PFSK-1 (cell line): ENCODE measurements at regions not wholly inside any gene's neighbourhood (a gene's known extent, or its start where the extent isn't known, plus 50 kb on each side); places are given as distances from the start of the nearest gene placed in this dataset.

Experiments
- FOXP2 ChIP-seq: optimal IDR thresholded peaks from 2 replicates; pipeline ENCODE3; 2011; ENCODE audit warnings: borderline replicate concordance, control low read depth, inconsistent platforms; ENCODE audit not compliant: insufficient read depth; ENCODE audit errors: extremely low read length, extremely low read depth
- POLR2AphosphoS5 ChIP-seq: IDR thresholded peaks from 2 replicates; pipeline ENCODE4 v1.6.1; 2012; ENCODE audit warnings: low read depth, mild to moderate bottlenecking, control low read depth, low read length, moderate library complexity
- REST ChIP-seq, 2 experiments: IDR thresholded peaks; 2 replicates each; pipeline versions ENCODE4 v1.6.1 to v1.8.0; 2011 to 2012; ENCODE audit warnings: low read depth in 2 of 2, low read length in 2 of 2, control low read depth in 1 of 2, inconsistent platforms in 1 of 2, mild to moderate bottlenecking in 1 of 2, moderate library complexity in 1 of 2; ENCODE audit not compliant: insufficient read depth in 1 of 2
- SIN3A ChIP-seq: IDR thresholded peaks from 2 replicates; pipeline ENCODE4 v1.6.1; 2012; ENCODE audit warnings: mild to moderate bottlenecking, low read length, moderate library complexity, borderline replicate concordance; ENCODE audit not compliant: insufficient read depth
- TAF1 ChIP-seq: IDR thresholded peaks from 2 replicates; pipeline ENCODE4 v1.6.1; 2012; ENCODE audit warnings: low read length, control low read depth, borderline replicate concordance; ENCODE audit not compliant: insufficient read depth

- TF ChIP-seq POLR2AphosphoS5 (no peak), SIN3A (no peak), REST (IDR thresholded peaks at IDR 0.05; ENCODE audit: insufficient read depth in 1 of 2, low read depth in 2 of 2, low read length in 2 of 2) (no peak), TAF1 (no peak), FOXP2 (no peak)
These were observed 169.4 kb upstream of the HTR2A start for GRCh38 chr13:47066226-47066625.
